HL-60 (cell line): ENCODE measurements at regions not wholly inside any gene's neighbourhood (a gene's known extent, or its start where the extent isn't known, plus 50 kb on each side); places are given as distances from the start of the nearest gene placed in this dataset.

ENCODE experiments used
- DNase-seq, 2 experiments: peaks; one replicate each; pipeline ENCODE4 v3.0.0-alpha.2; 2010 to 2020; ENCODE audit warnings: low read depth in 1 of 2, low spot score in 1 of 2
- H3K27ac ChIP-seq: fragments of 250-450 bp; sonication (Bioruptor Pico); replicated peaks from 2 replicates; pipeline ENCODE4 v1.5.1; 2020; ENCODE audit warnings: mild to moderate bottlenecking, moderate library complexity
- H3K27me3 ChIP-seq: fragments of 250-450 bp; sonication (Bioruptor Pico); 2 replicates; pipeline ENCODE4 v1.5.1; 2021; ENCODE audit warnings: mild to moderate bottlenecking, moderate library complexity; ENCODE audit not compliant: insufficient read depth, poor library complexity, severe bottlenecking
- H3K4me3 ChIP-seq: replicated peaks from 2 replicates; pipeline ENCODE4 v1.5.1; 2011; ENCODE audit warnings: mild to moderate bottlenecking, control low read depth, low read length; ENCODE audit not compliant: insufficient read depth
- GABPA ChIP-seq: IDR thresholded peaks from 2 replicates; pipeline ENCODE4 v1.6.1; 2012; ENCODE audit warnings: low read depth
- POLR2AphosphoS5 ChIP-seq: IDR thresholded peaks from 2 replicates; pipeline ENCODE4 v1.6.1; 2012; ENCODE audit warnings: low read depth
- REST ChIP-seq: IDR thresholded peaks from 2 replicates; pipeline ENCODE4 v1.6.1; 2012; ENCODE audit warnings: low read depth; ENCODE audit not compliant: insufficient replicate concordance
- SPI1 ChIP-seq: IDR thresholded peaks from 2 replicates; pipeline ENCODE4 v1.6.1; 2012; ENCODE audit warnings: low read depth, mild to moderate bottlenecking, borderline replicate concordance
- TF ChIP-seq, protein P1 (sequence below): IDR thresholded peaks from one replicate; pipeline ENCODE4 v1.5.1; 2011; ENCODE audit warnings: low read length, control low read depth, inconsistent platforms; ENCODE audit not compliant: insufficient read depth

- H3K4me3 ChIP-seq: no peak overlapping the region
- TF ChIP-seq POLR2AphosphoS5 (no peak), REST (no peak), SPI1 (no peak), GABPA (no peak)
- TF ChIP-seq, protein P1, sequence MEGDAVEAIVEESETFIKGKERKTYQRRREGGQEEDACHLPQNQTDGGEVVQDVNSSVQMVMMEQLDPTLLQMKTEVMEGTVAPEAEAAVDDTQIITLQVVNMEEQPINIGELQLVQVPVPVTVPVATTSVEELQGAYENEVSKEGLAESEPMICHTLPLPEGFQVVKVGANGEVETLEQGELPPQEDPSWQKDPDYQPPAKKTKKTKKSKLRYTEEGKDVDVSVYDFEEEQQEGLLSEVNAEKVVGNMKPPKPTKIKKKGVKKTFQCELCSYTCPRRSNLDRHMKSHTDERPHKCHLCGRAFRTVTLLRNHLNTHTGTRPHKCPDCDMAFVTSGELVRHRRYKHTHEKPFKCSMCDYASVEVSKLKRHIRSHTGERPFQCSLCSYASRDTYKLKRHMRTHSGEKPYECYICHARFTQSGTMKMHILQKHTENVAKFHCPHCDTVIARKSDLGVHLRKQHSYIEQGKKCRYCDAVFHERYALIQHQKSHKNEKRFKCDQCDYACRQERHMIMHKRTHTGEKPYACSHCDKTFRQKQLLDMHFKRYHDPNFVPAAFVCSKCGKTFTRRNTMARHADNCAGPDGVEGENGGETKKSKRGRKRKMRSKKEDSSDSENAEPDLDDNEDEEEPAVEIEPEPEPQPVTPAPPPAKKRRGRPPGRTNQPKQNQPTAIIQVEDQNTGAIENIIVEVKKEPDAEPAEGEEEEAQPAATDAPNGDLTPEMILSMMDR: no peak
- no peak overlapping the region for H3K27ac ChIP-seq
- H3K27me3 ChIP-seq: no peaks in the 10 kb centered on the region
- DNase-seq: no peak
Measured at GRCh38 chr14:101124815-101125214, 221.3 kb upstream of the RTL1 start.

GRCh38 chr14:101125313-101125712 is 221.8 kb upstream of the RTL1 start:
- H3K27ac ChIP-seq: no peak overlapping the region
- H3K4me3 ChIP-seq: no peak overlapping the region
- no peak for DNase-seq
- TF ChIP-seq REST: no peak
- TF ChIP-seq GABPA: no peak
- no peak for TF ChIP-seq POLR2AphosphoS5
- TF ChIP-seq SPI1: no peak
- TF ChIP-seq, protein P1: no peak
- H3K27me3 ChIP-seq: no peaks in the 10 kb centered on the region

GRCh38 chr14:101125719-101126651 is 222.5 kb upstream of the RTL1 start:
- Histone ChIP-seq H3K27ac (no peak overlapping the region), H3K4me3 (no peak overlapping the region), H3K27me3 (no peaks in the 10 kb centered on the region)
- TF ChIP-seq POLR2AphosphoS5 (no peak), SPI1 (no peak), REST (no peak), GABPA (no peak)
- TF ChIP-seq, protein P1: no peak
- no peak for DNase-seq
